PC-9 (cell line): ENCODE measurements at regions not wholly inside any gene's neighbourhood (a gene's known extent, or its start where the extent isn't known, plus 50 kb on each side); places are given as distances from the start of the nearest gene placed in this dataset.
"Not testable (repeated sequence)": the region's sequence is repeated elsewhere in the genome, so short reads cannot be mapped to it uniquely, and the experiment has no call there.

Source experiments
- BruUV-seq: library from RNA; stranded (reverse); fragments of 400-500 nt; replicated peaks from 2 replicates; lab custom pipeline; 2021; lab: Mats Ljungman, UMichigan
- CTCF ChIA-PET: fragments of 300-600 bp; sonication (Branson Sonifier 250); formaldehyde crosslinking; loops from one replicate; lab custom pipeline; 2022; ENCODE audit warnings: antibody characterized with exemption; lab: Charles Lee
- POLR2A ChIA-PET: fragments of 300-600 bp; sonication (Branson Sonifier 250); formaldehyde crosslinking; loops from one replicate; lab custom pipeline; 2022; ENCODE audit warnings: antibody characterized with exemption; ENCODE audit not compliant: unreplicated experiment; lab: Charles Lee
- DNase-seq, 2 experiments: peaks; one replicate each; pipeline versions ENCODE4 v3.0.0 to v3.0.0-alpha.2; 2015 to 2022; ENCODE audit warnings: mixed read lengths in 1 of 2
- H2AFZ ChIP-seq: fragments of 200-600 bp; sonication (generic); 2 replicates; pipeline ENCODE4 v1.8.1; 2017; ENCODE audit warnings: antibody characterized with exemption
- H3F3A ChIP-seq: fragments of 200-600 bp; sonication (generic); 2 replicates; pipeline ENCODE4 v1.8.1; 2017; ENCODE audit warnings: antibody characterized with exemption, mild to moderate bottlenecking, low read depth; ENCODE audit not compliant: insufficient read depth
- H3K27ac ChIP-seq: fragments of 200-600 bp; sonication (generic); 2 replicates; pipeline ENCODE4 v1.6.1; 2016; ENCODE audit warnings: mixed run types
- H3K27me3 ChIP-seq: fragments of 200-600 bp; sonication (generic); 2 replicates; pipeline ENCODE4 v1.6.1; 2016; ENCODE audit warnings: low read depth, mixed run types; ENCODE audit not compliant: insufficient read depth
- H3K36me3 ChIP-seq: fragments of 200-600 bp; sonication (generic); 2 replicates; pipeline ENCODE4 v1.6.1; 2016; ENCODE audit warnings: low read depth, mixed run types
- H3K4me1 ChIP-seq: fragments of 200-600 bp; sonication (generic); replicated peaks from 2 replicates; pipeline ENCODE4 v1.6.1; 2016; ENCODE audit warnings: mixed run types; ENCODE audit not compliant: insufficient read depth
- H3K4me2 ChIP-seq: fragments of 200-600 bp; sonication (generic); 2 replicates; pipeline ENCODE4 v1.6.1; 2017; ENCODE audit warnings: mixed run types
- H3K4me3 ChIP-seq: fragments of 200-600 bp; sonication (generic); 2 replicates; pipeline ENCODE4 v1.6.1; 2016; ENCODE audit warnings: mixed run types
- H3K79me2 ChIP-seq: fragments of 200-600 bp; sonication (generic); 2 replicates; pipeline ENCODE4 v1.6.1; 2017; ENCODE audit warnings: low read depth, mixed run types
- H3K9me2 ChIP-seq: fragments of 200-600 bp; sonication (generic); 2 replicates; pipeline ENCODE4 v1.8.1; 2017; ENCODE audit warnings: mild to moderate bottlenecking; ENCODE audit not compliant: insufficient read depth
- H3K9me3 ChIP-seq: fragments of 200-600 bp; sonication (generic); 2 replicates; pipeline ENCODE4 v1.8.1; 2016; ENCODE audit warnings: low read depth; ENCODE audit not compliant: insufficient read depth
- H4K20me1 ChIP-seq: fragments of 200-600 bp; sonication (generic); 2 replicates; pipeline ENCODE4 v1.8.1; 2017; ENCODE audit not compliant: insufficient read depth
- CTCF ChIP-seq: fragments of 200-600 bp; sonication (generic); conservative IDR thresholded peaks from 2 replicates; pipeline ENCODE4 v1.6.1; 2017; ENCODE audit warnings: mixed run types, antibody characterized with exemption, mild to moderate bottlenecking, moderate library complexity
- intact Hi-C: fragments of 100-400 bp; cut with micrococcal nuclease; formaldehyde crosslinking; loops from one replicate; pipeline ENCODE4 v1.10.0; 2022; ENCODE audit not compliant: unreplicated experiment

DNA sequence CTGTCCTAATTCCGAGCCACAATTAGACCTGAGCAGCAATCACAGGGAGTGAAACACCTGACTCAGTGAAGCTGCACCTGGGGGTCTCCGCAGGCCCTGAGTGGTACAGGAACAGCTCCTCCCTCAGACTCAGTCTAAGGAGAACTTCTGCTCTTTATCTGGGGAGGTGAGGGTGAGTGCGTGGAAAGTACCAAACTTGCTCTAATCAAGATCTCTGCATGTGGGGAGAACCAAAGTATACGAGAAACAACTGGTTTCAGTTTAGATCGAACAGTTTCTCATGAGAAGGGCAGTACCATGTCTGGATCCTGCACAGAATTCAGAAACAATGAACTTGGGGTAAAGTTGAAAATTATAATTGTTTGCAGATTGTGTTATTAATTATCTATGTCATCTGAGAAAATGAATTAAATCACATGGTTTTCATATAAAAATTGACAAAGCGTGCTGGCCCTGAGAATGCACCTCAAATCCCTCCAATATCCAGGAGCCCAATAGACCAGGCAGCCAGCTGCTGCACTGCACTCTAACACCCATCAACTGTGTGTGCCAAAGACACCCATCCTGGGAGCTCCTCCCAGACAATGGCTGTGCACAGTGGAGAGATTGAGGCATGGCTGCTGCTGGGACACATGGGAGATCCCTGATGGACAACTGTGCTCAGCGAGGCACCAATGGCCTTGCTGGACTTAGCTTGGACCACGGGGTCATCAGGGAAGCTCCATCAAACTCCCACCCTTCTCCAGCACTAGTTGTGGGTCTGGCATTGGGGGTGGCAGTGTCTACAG is 803.8 kb downstream of the TMEM121 start:
- H4K20me1 ChIP-seq, DNase-seq, H3K9me3 ChIP-seq, H3K27me3 ChIP-seq, H3K4me1 ChIP-seq, H3K27ac ChIP-seq, H2AFZ ChIP-seq, H3K79me2 ChIP-seq, H3K4me2 ChIP-seq, CTCF ChIA-PET, BruUV-seq, H3F3A ChIP-seq, intact Hi-C loops, H3K4me3 ChIP-seq, H3K36me3 ChIP-seq, H3K9me2 ChIP-seq, POLR2A ChIA-PET: not testable (repeated sequence)

DNA sequence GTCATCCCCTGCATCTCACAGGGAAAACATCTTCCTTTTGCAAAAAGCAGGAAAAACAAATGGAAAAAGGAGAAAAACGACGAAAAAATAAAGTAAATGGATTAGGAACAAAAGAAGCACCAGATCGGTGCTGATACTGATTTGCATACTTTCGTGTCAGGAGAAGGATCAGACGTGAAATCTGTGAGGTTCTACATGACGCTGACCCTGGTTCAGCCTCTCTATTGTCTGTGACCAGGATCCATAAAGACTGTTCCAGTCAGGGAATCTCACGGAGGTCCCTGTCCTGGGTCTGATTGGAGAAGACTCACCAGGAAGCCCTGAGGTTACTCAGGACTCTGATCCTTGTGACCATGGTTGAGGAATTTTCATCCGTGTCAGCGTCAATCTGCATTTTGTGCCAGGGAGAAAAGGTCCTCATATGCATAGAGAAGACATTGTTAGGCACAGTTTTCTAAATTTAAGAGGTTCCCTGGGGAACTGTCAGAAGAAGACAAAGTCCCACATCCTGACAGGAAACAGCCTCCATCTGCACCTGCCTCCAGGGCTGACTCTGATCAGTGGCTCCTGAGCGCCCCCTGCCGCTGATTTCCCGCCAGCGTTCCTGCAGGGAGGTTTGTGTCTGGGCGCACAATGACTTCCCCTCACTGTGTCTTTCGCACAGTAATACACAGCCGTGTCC is 808.2 kb downstream of the TMEM121 start:
- DNase-seq, H2AFZ ChIP-seq, H3K4me2 ChIP-seq, H3K9me3 ChIP-seq, POLR2A ChIA-PET, H3K4me3 ChIP-seq, CTCF ChIA-PET, intact Hi-C loops, H3K27ac ChIP-seq, H3K79me2 ChIP-seq, H3K27me3 ChIP-seq, H4K20me1 ChIP-seq, BruUV-seq, H3K9me2 ChIP-seq, H3K4me1 ChIP-seq, H3F3A ChIP-seq, H3K36me3 ChIP-seq: not testable (repeated sequence)
- 0 out of 2 replicates have a peak, but pooled peaks have one; percentile 26 for TF ChIP-seq CTCF

DNA sequence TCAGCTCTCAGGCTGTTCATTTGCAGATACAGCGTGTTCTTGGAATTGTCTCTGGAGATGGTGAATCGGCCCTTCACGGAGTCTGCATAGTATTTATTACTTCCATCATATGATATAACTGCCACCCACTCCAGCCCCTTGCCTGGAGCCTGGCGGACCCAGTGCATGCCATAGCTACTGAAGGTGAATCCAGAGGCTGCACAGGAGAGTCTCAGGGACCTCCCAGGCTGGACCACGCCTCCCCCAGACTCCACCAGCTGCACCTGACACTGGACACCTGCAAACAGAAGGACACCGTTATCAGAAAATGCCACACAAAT is 808.7 kb downstream of the TMEM121 start:
- H3K27me3 ChIP-seq, H4K20me1 ChIP-seq, H2AFZ ChIP-seq, H3K36me3 ChIP-seq, POLR2A ChIA-PET, H3K9me2 ChIP-seq, intact Hi-C loops, CTCF ChIA-PET, H3K79me2 ChIP-seq, H3K4me3 ChIP-seq, DNase-seq, H3K4me1 ChIP-seq, H3K27ac ChIP-seq, H3K4me2 ChIP-seq, H3K9me3 ChIP-seq, H3F3A ChIP-seq, BruUV-seq: not testable (repeated sequence)

DNA sequence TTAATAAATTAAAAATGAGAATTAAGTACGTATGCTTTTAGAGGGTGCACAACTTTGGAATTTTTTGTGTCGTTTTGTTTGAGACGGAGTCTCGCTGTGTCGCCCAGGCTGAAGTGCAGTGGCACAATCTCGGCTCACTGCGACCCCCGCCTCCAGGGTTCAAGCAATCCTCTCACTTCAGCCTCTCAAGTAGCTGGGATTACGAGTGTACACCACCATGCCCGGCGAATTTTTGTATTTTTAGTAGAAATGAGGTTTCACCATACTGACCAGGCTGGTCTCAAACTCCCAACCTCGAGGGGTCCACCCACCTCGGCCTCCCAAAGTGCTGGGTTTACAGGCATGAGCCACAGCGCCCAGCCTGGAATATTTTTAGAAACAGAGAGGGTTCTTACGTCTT is 812.4 kb downstream of the TMEM121 start:
- H3K4me2 ChIP-seq, DNase-seq, H3K27ac ChIP-seq, H3K4me1 ChIP-seq, H4K20me1 ChIP-seq, H3K9me3 ChIP-seq, H3K4me3 ChIP-seq, H3K9me2 ChIP-seq, CTCF ChIA-PET, POLR2A ChIA-PET, H3K79me2 ChIP-seq, intact Hi-C loops, H3K36me3 ChIP-seq, BruUV-seq, H3F3A ChIP-seq, H2AFZ ChIP-seq, H3K27me3 ChIP-seq: not testable (repeated sequence)

DNA sequence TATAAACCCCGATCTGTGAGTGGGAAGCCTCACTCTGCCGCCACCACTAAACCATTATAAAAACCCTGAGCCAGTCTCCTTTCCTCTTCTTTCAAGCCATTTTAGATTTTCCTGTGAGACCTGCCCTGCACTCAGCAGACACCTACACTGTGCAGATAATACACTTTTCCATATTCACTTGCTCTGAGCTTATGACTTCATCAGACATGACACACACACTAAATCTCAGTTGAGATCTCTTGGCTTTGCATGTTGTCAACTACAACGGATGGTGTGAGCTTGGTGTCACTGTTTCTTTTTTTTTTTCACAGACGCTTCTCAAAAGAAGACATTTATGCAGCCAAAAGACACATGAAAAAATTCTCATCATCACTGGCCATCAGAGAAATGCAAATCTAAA is 814.3 kb downstream of the TMEM121 start:
- H4K20me1 ChIP-seq, H2AFZ ChIP-seq, H3K27ac ChIP-seq, POLR2A ChIA-PET, intact Hi-C loops, DNase-seq, H3K4me3 ChIP-seq, H3K4me2 ChIP-seq, H3K36me3 ChIP-seq, H3K9me2 ChIP-seq, H3K9me3 ChIP-seq, H3K79me2 ChIP-seq, CTCF ChIA-PET, H3K27me3 ChIP-seq, BruUV-seq, H3F3A ChIP-seq, H3K4me1 ChIP-seq: not testable (repeated sequence)

GRCh38 chr14:106341161-106341560 is 814.8 kb downstream of the TMEM121 start:
- H3K4me3 ChIP-seq, POLR2A ChIA-PET, intact Hi-C loops, H3K4me1 ChIP-seq, CTCF ChIA-PET, H3K9me2 ChIP-seq, BruUV-seq, H3F3A ChIP-seq, H3K9me3 ChIP-seq, H3K36me3 ChIP-seq, H3K27me3 ChIP-seq, H3K27ac ChIP-seq, H4K20me1 ChIP-seq, H2AFZ ChIP-seq, H3K4me2 ChIP-seq, H3K79me2 ChIP-seq, DNase-seq: not testable (repeated sequence)
